ENCODE measurements at regions not wholly inside any gene's neighbourhood (a gene's known extent, or its start where the extent isn't known, plus 50 kb on each side); places are given as distances from the start of the nearest gene placed in this dataset.

DNA sequence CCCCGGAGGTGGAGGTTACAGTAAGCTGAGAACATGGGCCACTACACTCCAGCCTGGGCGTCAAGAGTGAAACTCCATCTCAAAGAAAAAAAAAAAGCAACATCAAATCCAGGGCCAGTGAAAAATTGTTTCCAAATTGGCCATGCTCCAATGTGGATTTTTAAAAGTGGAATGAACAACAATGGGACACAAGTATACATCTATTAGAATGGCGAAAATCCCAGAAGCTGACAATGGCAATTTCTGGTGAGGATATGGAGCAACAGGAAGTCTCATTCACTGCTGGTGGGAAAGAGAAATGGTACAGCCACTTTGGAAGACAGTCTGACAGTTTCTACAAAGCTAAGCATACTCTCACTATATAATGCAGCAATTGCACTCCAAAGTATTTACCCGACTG, 161.4 kb downstream of the UXS1 start:
- Histone ChIP-seq H2AFZ (replicated peaks; ENCODE audit: low read length, poor library complexity) (no peak overlapping the region), H3K9ac (ENCODE audit: low read depth, low read length) (no peak overlapping the region), H3K9me3 (ENCODE audit: control insufficient read depth, insufficient read depth, low read length) (no peaks in the 10 kb centered on the region), H2BK15ac (ENCODE audit: low read depth, low read length) (no peak overlapping the region), H3K14ac (replicated peaks; ENCODE audit: low read depth, low read length) (no peak overlapping the region), H3K27ac (ENCODE audit: insufficient read depth, low read length) (no peak overlapping the region), H4K8ac (ENCODE audit: low read depth in 2 of 2, low read length in 2 of 2) (no peak overlapping the region), H3K56ac (ENCODE audit: extremely low read depth, insufficient read depth, low read length) (no peak overlapping the region), H3K27me3 (ENCODE audit: control insufficient read depth, insufficient read depth, low read length) (peaks cover 7% of the 10 kb centered on the region; the same call in 1 of the 2 replicates), H3K18ac (ENCODE audit: low read depth, low read length) (no peak overlapping the region), H4K5ac (ENCODE audit: low read depth, low read length) (no peak overlapping the region), H3K23ac (ENCODE audit: low read depth, low read length) (no peak overlapping the region), H3K36me3 (ENCODE audit: control insufficient read depth, insufficient read depth, low read length) (no peaks in the 10 kb centered on the region), H2BK120ac (ENCODE audit: low read depth, low read length) (no peak overlapping the region), H3K4me2 (ENCODE audit: low read depth, low read length) (no peak overlapping the region), H2AK9ac (replicated peaks; ENCODE audit: low read depth, low read length, poor library complexity) (no peak overlapping the region), H3K9me1 (ENCODE audit: insufficient read depth, low read length) (no peaks in the 10 kb centered on the region), H2BK5ac (ENCODE audit: low read depth, low read length, poor library complexity, severe bottlenecking) (no peak overlapping the region), H3K4ac (ENCODE audit: low read depth, low read length) (no peak overlapping the region), H3K79me1 (ENCODE audit: low read depth in 1 of 2, low read length in 2 of 2) (no peaks in the 10 kb centered on the region), H2AK5ac (ENCODE audit: low read depth, low read length) (no peak overlapping the region), H2BK20ac (ENCODE audit: low read depth, low read length) (no peak overlapping the region), H3K4me1 (ENCODE audit: control insufficient read depth, insufficient read depth, low read length) (peaks cover 6% of the 10 kb centered on the region), H3K4me3 (ENCODE audit: insufficient read depth, low read depth, low read length) (no peak overlapping the region), H4K91ac (ENCODE audit: insufficient read depth, low read depth, low read length) (no peak overlapping the region), H4K20me1 (ENCODE audit: insufficient read depth, low read length) (no peaks in the 10 kb centered on the region)
- no peak for DNase-seq
- CTCF ChIA-PET, result no interaction called here
- no CpG with 5 or more reads among the region's 4 CpGs for WGBS, 2 experiments (ENCODE audit: extremely low coverage in 2 of 2, insufficient read length in 1 of 2)
- intact Hi-C loops (cut with micrococcal nuclease) (no loop called here), dilution Hi-C loops (cut with HindIII; ENCODE audit: low sequenced_read_pairs, unreplicated experiment) (no loop called here), in situ Hi-C loops (cut with MboI; ENCODE audit: low sequenced_read_pairs) (no loop called here)
- no TSS peak for BruUV-seq (replicated peaks)
- TF ChIP-seq, protein P1, sequence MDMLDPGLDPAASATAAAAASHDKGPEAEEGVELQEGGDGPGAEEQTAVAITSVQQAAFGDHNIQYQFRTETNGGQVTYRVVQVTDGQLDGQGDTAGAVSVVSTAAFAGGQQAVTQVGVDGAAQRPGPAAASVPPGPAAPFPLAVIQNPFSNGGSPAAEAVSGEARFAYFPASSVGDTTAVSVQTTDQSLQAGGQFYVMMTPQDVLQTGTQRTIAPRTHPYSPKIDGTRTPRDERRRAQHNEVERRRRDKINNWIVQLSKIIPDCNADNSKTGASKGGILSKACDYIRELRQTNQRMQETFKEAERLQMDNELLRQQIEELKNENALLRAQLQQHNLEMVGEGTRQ (IDR thresholded peaks at IDR 0.05; ENCODE audit: low read depth, low read length), result no peak
- TF ChIP-seq RFX5 (IDR thresholded peaks at IDR 0.05; ENCODE audit: low read depth, low read length) (no peak), MXI1 (IDR thresholded peaks at IDR 0.05; ENCODE audit: borderline replicate concordance, low read depth, low read length) (no peak), RAD21 (IDR thresholded peaks at IDR 0.05; ENCODE audit: low read length) (no peak), MAZ (IDR thresholded peaks at IDR 0.05; ENCODE audit: borderline replicate concordance, low read depth, low read length) (no peak), MAFK (IDR thresholded peaks at IDR 0.05; ENCODE audit: low read depth, low read length) (no peak), BHLHE40 (IDR thresholded peaks at IDR 0.05; ENCODE audit: low read depth, low read length) (no peak), FOS (IDR thresholded peaks at IDR 0.05; ENCODE audit: low read depth, low read length) (no peak), NFE2L2 (IDR thresholded peaks at IDR 0.05; ENCODE audit: low read depth, low read length) (no peak), SMC3 (IDR thresholded peaks at IDR 0.05; ENCODE audit: low read depth, low read length) (no peak), CHD1 (IDR thresholded peaks at IDR 0.05; ENCODE audit: low read depth, low read length) (no peak), POLR2A (IDR thresholded peaks at IDR 0.05; ENCODE audit: low read depth, low read length) (no peak), CEBPB (IDR thresholded peaks at IDR 0.05; ENCODE audit: low read depth, low read length) (no peak), RCOR1 (IDR thresholded peaks at IDR 0.05; ENCODE audit: insufficient replicate concordance, low read length) (no peak)
- TF ChIP-seq, protein P2, sequence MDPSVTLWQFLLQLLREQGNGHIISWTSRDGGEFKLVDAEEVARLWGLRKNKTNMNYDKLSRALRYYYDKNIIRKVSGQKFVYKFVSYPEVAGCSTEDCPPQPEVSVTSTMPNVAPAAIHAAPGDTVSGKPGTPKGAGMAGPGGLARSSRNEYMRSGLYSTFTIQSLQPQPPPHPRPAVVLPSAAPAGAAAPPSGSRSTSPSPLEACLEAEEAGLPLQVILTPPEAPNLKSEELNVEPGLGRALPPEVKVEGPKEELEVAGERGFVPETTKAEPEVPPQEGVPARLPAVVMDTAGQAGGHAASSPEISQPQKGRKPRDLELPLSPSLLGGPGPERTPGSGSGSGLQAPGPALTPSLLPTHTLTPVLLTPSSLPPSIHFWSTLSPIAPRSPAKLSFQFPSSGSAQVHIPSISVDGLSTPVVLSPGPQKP (IDR thresholded peaks at IDR 0.05; ENCODE audit: borderline replicate concordance, low read depth, low read length), result no peak
- TF ChIP-seq, protein P3, sequence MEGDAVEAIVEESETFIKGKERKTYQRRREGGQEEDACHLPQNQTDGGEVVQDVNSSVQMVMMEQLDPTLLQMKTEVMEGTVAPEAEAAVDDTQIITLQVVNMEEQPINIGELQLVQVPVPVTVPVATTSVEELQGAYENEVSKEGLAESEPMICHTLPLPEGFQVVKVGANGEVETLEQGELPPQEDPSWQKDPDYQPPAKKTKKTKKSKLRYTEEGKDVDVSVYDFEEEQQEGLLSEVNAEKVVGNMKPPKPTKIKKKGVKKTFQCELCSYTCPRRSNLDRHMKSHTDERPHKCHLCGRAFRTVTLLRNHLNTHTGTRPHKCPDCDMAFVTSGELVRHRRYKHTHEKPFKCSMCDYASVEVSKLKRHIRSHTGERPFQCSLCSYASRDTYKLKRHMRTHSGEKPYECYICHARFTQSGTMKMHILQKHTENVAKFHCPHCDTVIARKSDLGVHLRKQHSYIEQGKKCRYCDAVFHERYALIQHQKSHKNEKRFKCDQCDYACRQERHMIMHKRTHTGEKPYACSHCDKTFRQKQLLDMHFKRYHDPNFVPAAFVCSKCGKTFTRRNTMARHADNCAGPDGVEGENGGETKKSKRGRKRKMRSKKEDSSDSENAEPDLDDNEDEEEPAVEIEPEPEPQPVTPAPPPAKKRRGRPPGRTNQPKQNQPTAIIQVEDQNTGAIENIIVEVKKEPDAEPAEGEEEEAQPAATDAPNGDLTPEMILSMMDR (conservative IDR thresholded peaks at IDR 0.05; ENCODE audit: low read depth, low read length), result no peak
- ATAC-seq (ENCODE audit: low read depth), result no peak
- POLR2A ChIA-PET (ENCODE audit: unreplicated experiment), result no interaction called here
